Lower lobe of right lung (tissue), 2 donors: ENCODE measurements at regions not wholly inside any gene's neighbourhood (a gene's known extent, or its start where the extent isn't known, plus 50 kb on each side); places are given as distances from the start of the nearest gene placed in this dataset.

Experiments
- ATAC-seq, 2 donors: fragments of 200-7000 bp; cut with Tn5 transposase; one replicate each; pipeline ENCODE4 v1.9.1; 2020 to 2022; ENCODE audit warnings: mild to moderate bottlenecking in 2 of 2, moderate library complexity in 2 of 2
- DNase-seq: peaks from one replicate; pipeline ENCODE4 v3.0.0-alpha.2; 2020
- H3K27ac ChIP-seq: fragments of 200-600 bp; one replicate; pipeline ENCODE4 v1.8.0; 2022
- H3K27me3 ChIP-seq: fragments of 200-600 bp; one replicate; pipeline ENCODE4 v1.8.0; 2022; ENCODE audit warnings: low read depth
- H3K36me3 ChIP-seq: fragments of 200-600 bp; one replicate; pipeline ENCODE4 v1.8.0; 2022; ENCODE audit warnings: mild to moderate bottlenecking
- H3K4me1 ChIP-seq: fragments of 200-600 bp; one replicate; pipeline ENCODE4 v1.8.0; 2022
- H3K4me3 ChIP-seq: fragments of 200-600 bp; one replicate; pipeline ENCODE4 v1.8.0; 2022; ENCODE audit warnings: mild to moderate bottlenecking
- H3K9me3 ChIP-seq: fragments of 200-600 bp; one replicate; pipeline ENCODE4 v1.8.0; 2022
- CTCF ChIP-seq: fragments of 200-600 bp; IDR thresholded peaks from one replicate; pipeline ENCODE4 v1.8.0; 2022; ENCODE audit warnings: antibody characterized with exemption, mild to moderate bottlenecking
- intact Hi-C: fragments of 100-400 bp; cut with DNase I; formaldehyde crosslinking; loops from one replicate; pipeline ENCODE4 v1.11.0; 2022
- donor health status: DM: no; HTN: yes; CAD: no; lungs with severe emphysema.

- no peak for DNase-seq
- Histone ChIP-seq H3K4me1 (no peaks in the 10 kb centered on the region), H3K27me3 (no peaks in the 10 kb centered on the region), H3K27ac (no peak overlapping the region), H3K9me3 (no peaks in the 10 kb centered on the region), H3K36me3 (no peaks in the 10 kb centered on the region), H3K4me3 (no peak overlapping the region)
- intact Hi-C loops = no loop called here
- no peak for ATAC-seq
- no peak for TF ChIP-seq CTCF
Measured at GRCh38 chr3:78021710-78022109, 981.8 kb downstream of the ROBO2 start.

GRCh38 chr3:78022232-78022631, 982.3 kb downstream of the ROBO2 start:
- ATAC-seq (no peak), DNase-seq (no peak)
- intact Hi-C loops = no loop called here
- no peaks in the 10 kb centered on the region for H3K9me3 ChIP-seq
- H3K27ac ChIP-seq = no peak overlapping the region
- no peak overlapping the region for H3K4me3 ChIP-seq
- no peaks in the 10 kb centered on the region for H3K27me3 ChIP-seq
- H3K36me3 ChIP-seq = no peaks in the 10 kb centered on the region
- no peak for TF ChIP-seq CTCF
- no peaks in the 10 kb centered on the region for H3K4me1 ChIP-seq

- DNase-seq = no peak
- intact Hi-C loops = no loop called here
- H3K36me3 ChIP-seq = no peaks in the 10 kb centered on the region
- no peaks in the 10 kb centered on the region for H3K4me1 ChIP-seq
- ATAC-seq = no peak
- H3K27me3 ChIP-seq = no peaks in the 10 kb centered on the region
- H3K4me3 ChIP-seq = no peak overlapping the region
- no peak for TF ChIP-seq CTCF
- H3K27ac ChIP-seq = no peak overlapping the region
- H3K9me3 ChIP-seq = no peaks in the 10 kb centered on the region
Measured at GRCh38 chr3:78023257-78023656, 983.4 kb downstream of the ROBO2 start.

- Histone ChIP-seq H3K4me3 (no peak overlapping the region), H3K9me3 (no peaks in the 10 kb centered on the region), H3K4me1 (no peaks in the 10 kb centered on the region), H3K36me3 (no peaks in the 10 kb centered on the region), H3K27me3 (no peaks in the 10 kb centered on the region), H3K27ac (no peak overlapping the region)
- intact Hi-C loops = no loop called here
- ATAC-seq (no peak), DNase-seq (no peak)
- no peak for TF ChIP-seq CTCF
Measured at GRCh38 chr3:78025916-78026315, 986.0 kb downstream of the ROBO2 start.

GRCh38 chr3:78026318-78026828, 986.5 kb downstream of the ROBO2 start:
- Histone ChIP-seq H3K27me3 (no peaks in the 10 kb centered on the region), H3K4me3 (no peak overlapping the region), H3K9me3 (no peaks in the 10 kb centered on the region), H3K4me1 (no peaks in the 10 kb centered on the region), H3K27ac (no peak overlapping the region), H3K36me3 (no peaks in the 10 kb centered on the region)
- no peak for ATAC-seq
- TF ChIP-seq CTCF = no peak
- intact Hi-C loops = no loop called here
- DNase-seq = no peak

GRCh38 chr3:78029775-78030174, 989.9 kb downstream of the ROBO2 start:
- no peaks in the 10 kb centered on the region for H3K27me3 ChIP-seq
- H3K4me1 ChIP-seq = no peaks in the 10 kb centered on the region
- TF ChIP-seq CTCF = no peak
- no peaks in the 10 kb centered on the region for H3K36me3 ChIP-seq
- ATAC-seq (no peak), DNase-seq (no peak)
- H3K27ac ChIP-seq = no peak overlapping the region
- intact Hi-C loops = no loop called here
- no peaks in the 10 kb centered on the region for H3K9me3 ChIP-seq
- no peak overlapping the region for H3K4me3 ChIP-seq
